HAP-1 (cell line): ENCODE measurements at regions not wholly inside any gene's neighbourhood (a gene's known extent, or its start where the extent isn't known, plus 50 kb on each side); places are given as distances from the start of the nearest gene placed in this dataset.
A peak's percentile ranks its signal among the peaks of the same experiment; 100 is the strongest.

ENCODE experiments used
- DNase-seq, 2 experiments: peaks; one replicate each; pipeline ENCODE4 v3.0.0-alpha.2; 2016 to 2020; ENCODE audit warnings: low spot score in 2 of 2
- H3K27me3 ChIP-seq: fragments of 250-450 bp; sonication (Bioruptor Pico); 2 replicates; pipeline ENCODE4 v1.5.1; 2020; ENCODE audit warnings: low read depth, mild to moderate bottlenecking, moderate library complexity
- H3K36me3 ChIP-seq: fragments of 250-450 bp; sonication (Bioruptor Pico); replicated peaks from 2 replicates; pipeline ENCODE4 v1.5.1; 2020; ENCODE audit warnings: mild to moderate bottlenecking
- H3K4me1 ChIP-seq: fragments of 250-450 bp; sonication (Bioruptor Pico); 2 replicates; pipeline ENCODE4 v1.5.1; 2020; ENCODE audit warnings: mild to moderate bottlenecking
- H3K4me3 ChIP-seq: fragments of 250-450 bp; sonication (Bioruptor Pico); 2 replicates; pipeline ENCODE4 v1.5.1; 2020; ENCODE audit warnings: mild to moderate bottlenecking, moderate library complexity
- H3K9me3 ChIP-seq: fragments of 250-450 bp; sonication (Bioruptor Pico); 2 replicates; pipeline ENCODE4 v1.5.1; 2020; ENCODE audit warnings: mild to moderate bottlenecking, moderate library complexity
- in situ Hi-C: fragments of 300-500 bp; cut with MboI; formaldehyde crosslinking; loops from 3 replicates; pipeline ENCODE4 v1.14.3; 2020; ENCODE audit warnings: low sequenced_read_pairs, inconsistent platforms, mixed read lengths

GRCh38 chr2:16552202-16552601, 113.4 kb downstream of the CYRIA start:
- H3K4me1 ChIP-seq, result no peaks in the 10 kb centered on the region
- in situ Hi-C loops, result no loop called here
- H3K9me3 ChIP-seq, result no peaks in the 10 kb centered on the region
- no peak overlapping the region for H3K4me3 ChIP-seq
- DNase-seq, result no peak
- H3K27me3 ChIP-seq, result no peaks in the 10 kb centered on the region
- no peaks in the 10 kb centered on the region for H3K36me3 ChIP-seq

DNA sequence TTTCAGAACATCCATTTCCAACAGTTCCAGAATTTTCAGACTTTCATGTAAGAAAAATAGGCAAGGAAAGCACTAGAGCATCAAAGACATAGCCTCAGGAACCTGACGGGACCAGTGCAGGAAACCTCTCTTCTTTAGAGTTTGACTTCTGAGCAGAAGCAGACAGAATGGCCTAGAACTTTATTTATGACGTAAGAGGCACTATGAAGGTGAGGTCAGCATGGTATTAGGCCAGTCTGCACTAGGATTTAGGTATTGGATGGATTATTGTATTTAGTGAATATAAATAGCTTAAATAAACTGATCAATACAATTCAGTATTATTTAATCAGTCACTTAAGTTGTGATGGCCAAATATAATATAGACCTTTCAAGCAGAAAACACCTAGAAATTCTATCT, 117.6 kb downstream of the CYRIA start:
- Histone ChIP-seq H3K4me3 (no peak overlapping the region), H3K9me3 (no peaks in the 10 kb centered on the region), H3K4me1 (no peaks in the 10 kb centered on the region), H3K27me3 (no peaks in the 10 kb centered on the region), H3K36me3 (no peaks in the 10 kb centered on the region)
- no peak for DNase-seq
- in situ Hi-C loops, result no loop called here

GRCh38 chr2:16546128-16546754, 119.4 kb downstream of the CYRIA start:
- Histone ChIP-seq H3K4me1 (no peaks in the 10 kb centered on the region), H3K27me3 (no peaks in the 10 kb centered on the region), H3K4me3 (no peak overlapping the region), H3K9me3 (no peaks in the 10 kb centered on the region), H3K36me3 (no peaks in the 10 kb centered on the region)
- in situ Hi-C loops, result no loop called here
- DNase-seq, result peak in 1 of 2 experiments; percentile 53

DNA sequence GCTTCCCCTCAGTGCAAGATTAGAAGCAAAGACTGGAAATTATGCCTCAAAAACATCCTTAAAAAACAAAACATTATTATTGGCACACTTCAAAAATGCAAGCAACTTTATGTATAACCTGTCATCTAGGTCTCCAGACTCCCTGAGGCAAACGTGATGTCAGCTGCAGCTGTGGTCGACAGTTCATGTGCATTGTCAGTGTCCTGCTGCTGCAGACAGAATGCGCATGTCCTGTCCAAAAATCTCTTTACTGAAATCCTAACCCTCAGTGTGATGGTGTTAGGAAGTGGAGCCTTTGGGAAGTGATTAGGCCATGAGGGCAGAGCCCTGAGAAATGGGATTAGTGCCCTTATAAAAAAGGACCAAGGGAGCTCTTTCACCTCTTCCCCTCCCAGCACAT, 126.9 kb downstream of the CYRIA start:
- Histone ChIP-seq H3K4me1 (no peaks in the 10 kb centered on the region), H3K36me3 (no peaks in the 10 kb centered on the region), H3K4me3 (no peak overlapping the region), H3K9me3 (no peaks in the 10 kb centered on the region), H3K27me3 (0 out of 2 replicates have a peak, but pooled peaks cover 2% of the 10 kb centered on the region)
- DNase-seq, result no peak
- in situ Hi-C loops, result no loop called here

- Histone ChIP-seq H3K4me1 (no peaks in the 10 kb centered on the region), H3K9me3 (no peaks in the 10 kb centered on the region), H3K27me3 (0 out of 2 replicates have a peak, but pooled peaks cover 2% of the 10 kb centered on the region), H3K36me3 (no peaks in the 10 kb centered on the region), H3K4me3 (no peak overlapping the region)
- no peak for DNase-seq
- in situ Hi-C loops, result no loop called here
Measured at GRCh38 chr2:16537347-16537746, 128.3 kb downstream of the CYRIA start.

DNA sequence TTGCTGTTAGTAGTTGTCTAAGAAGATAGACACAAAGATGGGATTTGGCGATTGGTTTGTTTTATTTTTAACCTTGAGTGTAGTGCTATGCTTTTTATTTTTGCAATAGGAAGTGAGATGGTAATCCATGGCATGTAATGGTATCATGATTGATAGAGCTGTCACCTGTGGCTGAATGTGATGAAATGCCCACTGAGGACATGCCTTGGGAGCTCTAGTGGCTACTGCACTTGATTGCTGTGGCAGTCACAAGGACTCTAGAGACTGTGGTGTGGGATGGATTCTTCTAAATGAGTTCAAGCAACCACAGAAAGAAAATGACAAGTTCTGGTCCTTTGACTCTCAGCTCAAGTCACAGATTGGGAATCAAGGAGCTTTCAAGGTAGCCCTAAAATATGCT, 139.4 kb downstream of the CYRIA start:
- H3K4me1 ChIP-seq, result no peaks in the 10 kb centered on the region

DNA sequence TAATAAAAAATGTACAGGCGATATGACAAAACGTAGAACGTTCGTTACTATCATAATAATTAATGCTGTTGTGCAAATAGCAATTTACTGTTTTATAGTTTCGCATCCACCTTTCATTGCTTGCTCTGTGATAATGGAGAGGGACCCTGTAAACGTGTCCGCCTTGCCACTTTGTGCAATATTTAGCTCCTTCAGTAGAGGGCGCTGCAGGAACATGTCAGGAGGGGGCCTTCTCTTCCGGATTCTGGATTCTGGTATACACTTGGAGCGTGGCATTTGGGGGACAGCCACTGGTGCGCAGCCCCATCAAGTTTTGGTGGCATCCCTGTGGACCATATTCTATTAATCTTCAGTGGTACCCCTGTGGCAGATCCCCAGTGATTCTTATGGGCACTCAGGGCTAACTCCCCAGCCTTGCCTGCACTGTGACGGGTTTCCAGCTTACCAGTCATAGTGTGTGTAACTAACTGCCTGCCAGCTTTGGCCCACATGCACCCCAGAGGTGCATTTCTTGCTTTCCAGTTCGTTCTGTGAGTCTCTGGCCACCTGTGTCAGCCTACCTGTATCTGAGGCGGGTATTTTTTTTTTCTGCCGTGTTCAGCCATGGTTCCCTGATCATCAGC, 140.3 kb downstream of the CYRIA start:
- H3K36me3 ChIP-seq, result no peaks in the 10 kb centered on the region
- peak; percentile 20 to 72 for DNase-seq

More for the DNA sequence above, 139.4 kb downstream of the CYRIA start:
- no peaks in the 10 kb centered on the region for H3K9me3 ChIP-seq
- DNase-seq, result no peak
- no peaks in the 10 kb centered on the region for H3K36me3 ChIP-seq
- H3K4me3 ChIP-seq, result no peak overlapping the region
- in situ Hi-C loops, result no loop called here
- H3K27me3 ChIP-seq, result no peaks in the 10 kb centered on the region

DNA sequence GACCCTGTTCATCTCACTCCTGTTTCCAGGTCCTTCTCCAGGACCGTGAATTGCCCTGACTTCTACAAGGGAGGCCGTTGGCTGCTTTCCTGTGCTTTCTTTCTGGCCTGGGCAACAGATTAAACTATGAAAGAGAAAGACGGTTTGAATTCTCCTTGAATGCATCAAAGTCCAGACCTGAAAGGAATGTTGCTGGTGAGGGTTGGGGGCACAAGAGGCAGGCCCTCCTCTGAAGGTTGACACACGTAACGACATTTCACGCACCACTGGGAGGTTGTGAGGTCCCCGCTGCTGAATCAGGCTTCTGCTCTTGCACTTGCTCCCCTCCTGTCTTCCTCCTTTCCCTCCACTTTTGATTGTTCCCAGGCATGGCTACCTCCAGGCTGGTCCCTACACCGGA, 141.9 kb downstream of the CYRIA start:
- Histone ChIP-seq H3K36me3 (no peaks in the 10 kb centered on the region), H3K9me3 (no peaks in the 10 kb centered on the region), H3K4me1 (no peaks in the 10 kb centered on the region), H3K4me3 (no peak overlapping the region), H3K27me3 (no peaks in the 10 kb centered on the region)
- in situ Hi-C loops, result loop anchor here (25.0 kb wide), 1 partner anchor 586 kb away; the partner anchor contains the start of gene MYCN
- no peak for DNase-seq

More for the DNA sequence above, 140.3 kb downstream of the CYRIA start:
- Histone ChIP-seq H3K4me1 (no peaks in the 10 kb centered on the region), H3K4me3 (no peak overlapping the region), H3K27me3 (no peaks in the 10 kb centered on the region), H3K9me3 (no peaks in the 10 kb centered on the region)
- in situ Hi-C loops, result no loop called here

GRCh38 chr2:16522031-16522831, 143.4 kb downstream of the CYRIA start:
- H3K9me3 ChIP-seq, result no peaks in the 10 kb centered on the region
- H3K27me3 ChIP-seq, result no peaks in the 10 kb centered on the region
- in situ Hi-C loops, result loop anchor here (25.0 kb wide), 1 partner anchor 585 kb away; the partner anchor contains the start of gene MYCN

DNA sequence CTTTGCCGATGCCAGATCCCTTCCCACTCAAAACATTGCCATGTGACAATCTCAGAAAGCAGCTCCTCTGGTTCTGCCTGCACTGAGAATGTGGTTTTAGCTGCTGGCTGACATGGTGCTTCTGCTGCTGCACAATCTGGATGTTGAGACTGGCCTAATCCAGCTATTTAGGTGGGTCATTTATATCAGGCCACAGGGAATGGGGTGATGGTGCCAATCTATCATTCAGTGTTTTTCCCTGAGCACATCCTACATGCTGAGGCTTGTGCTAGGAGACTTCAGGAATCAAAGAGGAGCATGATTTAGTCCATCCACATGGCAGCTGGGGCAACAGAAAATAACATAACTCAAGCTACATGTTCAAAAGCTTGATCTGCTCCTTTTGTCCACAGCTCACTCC, 144.7 kb downstream of the CYRIA start:
- H3K4me1 ChIP-seq, result no peaks in the 10 kb centered on the region
- DNase-seq, result no peak
- in situ Hi-C loops, result loop anchor here (25.0 kb wide), 1 partner anchor 584 kb away; the partner anchor contains the start of gene MYCN
- no peak overlapping the region for H3K4me3 ChIP-seq
- H3K36me3 ChIP-seq, result no peaks in the 10 kb centered on the region
- H3K27me3 ChIP-seq, result no peaks in the 10 kb centered on the region
- H3K9me3 ChIP-seq, result no peaks in the 10 kb centered on the region

More at GRCh38 chr2:16522031-16522831, 143.4 kb downstream of the CYRIA start:
- Histone ChIP-seq H3K4me3 (no peak overlapping the region), H3K36me3 (no peaks in the 10 kb centered on the region), H3K4me1 (no peaks in the 10 kb centered on the region)
- no peak for DNase-seq

- in situ Hi-C loops, result loop anchor here (25.0 kb wide), 1 partner anchor 578 kb away; the partner anchor contains the start of gene MYCN
- H3K4me3 ChIP-seq, result no peak overlapping the region
- no peaks in the 10 kb centered on the region for H3K4me1 ChIP-seq
- H3K27me3 ChIP-seq, result 0 out of 2 replicates have a peak, but pooled peaks cover 7% of the 10 kb centered on the region
- H3K36me3 ChIP-seq, result no peaks in the 10 kb centered on the region
- H3K9me3 ChIP-seq, result no peaks in the 10 kb centered on the region
- DNase-seq, result no peak
Measured at GRCh38 chr2:16515696-16516095, 149.9 kb downstream of the CYRIA start.

DNA sequence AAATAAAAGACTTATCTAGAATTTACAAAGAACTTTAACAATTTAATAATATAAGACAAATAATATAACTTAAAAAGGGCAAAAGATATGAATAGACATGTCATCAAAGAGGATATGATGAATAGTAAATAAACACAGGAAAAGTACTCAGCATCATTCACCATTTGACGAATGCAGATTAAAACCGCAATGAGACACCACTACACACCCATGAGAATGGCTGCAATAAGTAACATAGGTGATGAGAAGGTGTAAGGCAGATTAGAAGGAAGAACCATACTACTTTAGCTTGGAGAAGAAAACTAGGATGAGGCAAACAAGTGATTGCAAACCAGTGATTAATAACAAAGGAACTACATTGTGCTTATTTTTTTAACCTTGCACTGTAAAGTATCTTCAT, 152.0 kb downstream of the CYRIA start:
- Histone ChIP-seq H3K9me3 (no peaks in the 10 kb centered on the region), H3K4me3 (no peak overlapping the region), H3K27me3 (peaks cover 10% of the 10 kb centered on the region), H3K4me1 (no peaks in the 10 kb centered on the region), H3K36me3 (no peaks in the 10 kb centered on the region)
- no peak for DNase-seq
- in situ Hi-C loops, result loop anchor here (25.0 kb wide), 1 partner anchor 576 kb away; the partner anchor contains the start of gene MYCN

DNA sequence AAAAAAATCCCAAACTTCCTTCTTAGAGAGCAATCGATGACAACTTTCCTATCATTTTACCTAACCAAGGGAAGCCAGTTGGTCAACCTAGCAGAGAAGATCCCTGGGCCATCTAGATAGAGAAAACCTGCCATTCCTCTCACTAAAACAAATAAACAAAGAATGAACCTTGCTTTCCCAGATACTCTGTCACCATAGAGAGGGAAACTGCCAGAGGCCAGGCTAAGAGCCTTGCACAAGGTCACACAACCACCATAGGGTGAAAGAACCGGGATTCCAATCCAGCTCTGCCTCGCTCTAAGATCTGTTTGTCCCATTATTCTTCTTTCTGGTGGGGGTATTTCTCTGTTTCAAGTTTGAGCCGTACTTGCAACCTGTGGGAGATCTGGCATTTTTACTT, 154.6 kb downstream of the CYRIA start:
- Histone ChIP-seq H3K27me3 (peaks cover 13% of the 10 kb centered on the region), H3K36me3 (no peaks in the 10 kb centered on the region), H3K4me3 (no peak overlapping the region), H3K4me1 (no peaks in the 10 kb centered on the region), H3K9me3 (no peaks in the 10 kb centered on the region)
- in situ Hi-C loops, result loop anchor here (25.0 kb wide), 1 partner anchor 574 kb away; the partner anchor contains the start of gene MYCN
- no peak for DNase-seq
